ENCODE measurements at regions not wholly inside any gene's neighbourhood (a gene's known extent, or its start where the extent isn't known, plus 50 kb on each side); places are given as distances from the start of the nearest gene placed in this dataset.

DNA sequence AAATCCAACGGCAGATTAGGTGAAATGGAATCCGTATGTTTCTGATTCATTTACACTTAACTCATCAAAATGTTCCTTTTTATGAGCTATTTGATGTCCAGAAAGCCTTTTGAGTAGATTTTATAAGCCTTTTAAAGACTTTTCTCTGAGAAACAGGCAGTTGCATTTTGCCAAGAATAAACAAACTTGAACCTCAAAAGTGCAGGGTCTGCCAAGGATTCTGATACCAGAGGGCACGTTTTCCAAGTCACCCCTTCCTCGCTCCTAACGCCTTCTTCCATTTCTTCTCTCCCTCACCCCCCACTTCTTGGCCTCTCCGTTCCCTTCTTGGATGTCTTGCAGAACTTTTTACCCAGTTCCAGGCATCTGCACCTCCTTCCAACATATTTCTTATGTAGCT, 200.6 kb upstream of the TBX3 start:
- TF ChIP-seq GATA3 (IDR thresholded peaks at IDR 0.05; ENCODE audit: low read depth, low read length) (no peak), GATA2 (IDR thresholded peaks at IDR 0.05; ENCODE audit: low read depth, low read length) (no peak)

DNA sequence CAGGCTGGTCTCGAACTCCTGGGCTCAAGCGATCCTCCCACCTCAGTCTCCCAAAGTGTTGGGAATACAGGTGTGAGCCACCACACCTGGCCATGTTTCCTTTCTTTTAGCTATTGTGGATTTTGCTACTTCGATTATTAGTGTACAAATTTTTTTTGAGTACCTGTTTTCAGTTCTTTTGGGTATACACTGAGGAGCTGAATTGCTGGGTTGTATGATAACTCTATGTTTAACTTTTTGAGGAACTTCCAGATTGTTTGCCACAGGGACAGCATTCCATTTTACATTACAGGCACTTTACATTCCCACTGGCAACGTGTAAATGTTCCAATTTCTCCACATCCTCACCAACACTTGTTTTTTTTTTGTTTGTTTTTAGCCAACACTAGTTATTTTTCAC, 198.1 kb upstream of the TBX3 start:
- TF ChIP-seq GATA3 (IDR thresholded peaks at IDR 0.05; ENCODE audit: low read depth, low read length) (no peak), GATA2 (IDR thresholded peaks at IDR 0.05; ENCODE audit: low read depth, low read length) (no peak)

GRCh38 chr12:114879354-114879753, 195.4 kb upstream of the TBX3 start:
- TF ChIP-seq GATA2 (IDR thresholded peaks at IDR 0.05; ENCODE audit: low read depth, low read length) (no peak), GATA3 (IDR thresholded peaks at IDR 0.05; ENCODE audit: low read depth, low read length) (no peak)

GRCh38 chr12:114878781-114879180, 194.8 kb upstream of the TBX3 start:
- no peak for TF ChIP-seq GATA2 (IDR thresholded peaks at IDR 0.05; ENCODE audit: low read depth, low read length)
- no peak for TF ChIP-seq GATA3 (IDR thresholded peaks at IDR 0.05; ENCODE audit: low read depth, low read length)

DNA sequence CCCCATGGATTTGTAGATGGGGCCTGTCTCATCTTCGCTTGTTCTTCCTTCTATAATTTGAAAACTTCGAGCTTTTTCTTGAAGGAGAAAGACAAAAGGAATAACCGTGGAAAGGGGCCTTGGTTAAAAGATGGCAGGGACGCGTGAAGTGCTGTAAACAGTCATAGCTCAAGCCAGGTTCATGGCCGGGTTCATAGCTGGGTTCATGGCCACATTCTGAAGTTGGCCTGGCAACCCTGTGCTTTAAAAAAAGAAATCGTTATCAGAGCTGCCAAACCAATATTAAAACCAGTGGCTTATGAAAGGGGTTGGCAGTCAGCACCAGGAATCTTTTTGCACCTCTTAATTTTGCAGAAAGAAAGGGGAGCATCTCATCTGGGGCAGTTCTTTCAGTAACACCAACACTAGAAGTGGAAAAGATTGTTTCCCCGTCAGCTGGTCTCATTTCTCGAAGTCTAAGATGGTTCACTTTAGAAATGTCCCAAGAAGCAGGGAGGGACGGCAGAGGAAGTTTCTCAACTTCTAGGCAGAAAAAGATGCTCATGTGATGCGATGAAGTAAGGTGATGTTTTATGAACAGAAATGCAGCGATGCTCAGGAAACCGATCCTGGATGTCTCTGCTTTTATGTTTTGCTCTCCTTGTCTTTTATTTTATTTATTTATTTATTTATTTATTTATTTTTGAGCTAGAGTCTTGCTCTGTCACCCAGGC, 193.1 kb upstream of the TBX3 start:
- TF ChIP-seq GATA3 (IDR thresholded peaks at IDR 0.05; ENCODE audit: low read depth, low read length), result no peak
- TF ChIP-seq GATA2 (IDR thresholded peaks at IDR 0.05; ENCODE audit: low read depth, low read length), result no peak

- TF ChIP-seq GATA2 (IDR thresholded peaks at IDR 0.05; ENCODE audit: low read depth, low read length) (no peak), GATA3 (IDR thresholded peaks at IDR 0.05; ENCODE audit: low read depth, low read length) (no peak)
Observed at GRCh38 chr12:114875313-114875712, 191.3 kb upstream of the TBX3 start.

DNA sequence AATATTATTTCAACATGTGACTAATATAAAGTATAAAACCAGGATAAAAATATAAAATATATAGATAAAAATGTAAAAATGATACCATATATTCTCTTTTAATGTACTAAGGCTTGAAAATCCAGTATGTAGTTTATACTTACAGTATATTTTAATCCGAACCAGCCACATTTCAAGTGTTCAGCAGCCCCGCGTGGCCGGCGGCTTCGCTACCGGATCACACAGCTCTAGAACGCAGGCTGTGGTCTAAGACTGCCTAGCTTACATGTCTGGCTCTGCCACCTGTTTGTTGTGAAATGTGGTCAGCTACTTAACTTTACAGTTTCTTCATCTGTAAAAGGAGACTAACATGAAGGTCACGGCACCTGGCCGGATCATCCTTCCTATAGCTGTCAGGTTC, 189.7 kb upstream of the TBX3 start:
- no peak for TF ChIP-seq GATA2 (IDR thresholded peaks at IDR 0.05; ENCODE audit: low read depth, low read length)
- TF ChIP-seq GATA3 (IDR thresholded peaks at IDR 0.05; ENCODE audit: low read depth, low read length), result no peak

- TF ChIP-seq GATA2 (IDR thresholded peaks at IDR 0.05; ENCODE audit: low read depth, low read length) (no peak), GATA3 (IDR thresholded peaks at IDR 0.05; ENCODE audit: low read depth, low read length) (no peak)
Observed at GRCh38 chr12:114868995-114869834, 185.2 kb upstream of the TBX3 start.

DNA sequence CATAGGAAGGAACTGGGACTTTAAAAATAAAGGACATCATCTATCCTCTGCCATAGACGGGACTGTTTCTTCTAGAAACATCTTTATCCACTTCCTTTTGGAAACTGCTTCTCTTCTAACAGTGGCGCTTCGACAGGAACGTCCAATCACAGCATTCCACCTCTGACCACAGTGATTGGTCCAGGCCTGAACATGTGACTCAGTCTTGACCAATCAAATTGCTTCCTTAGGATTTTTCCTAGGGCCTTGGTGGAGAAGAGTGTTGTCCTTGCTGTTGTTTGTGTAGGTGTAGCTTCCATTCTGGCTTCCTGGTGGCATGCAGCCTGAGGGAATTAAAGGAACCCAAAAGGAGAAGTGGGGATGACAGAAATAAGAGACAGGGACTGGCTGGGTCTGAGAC, 182.4 kb upstream of the TBX3 start:
- TF ChIP-seq GATA3 (IDR thresholded peaks at IDR 0.05; ENCODE audit: low read depth, low read length) (no peak), GATA2 (IDR thresholded peaks at IDR 0.05; ENCODE audit: low read depth, low read length) (no peak)

GRCh38 chr12:114864837-114865551, 181.0 kb upstream of the TBX3 start:
- no peak for TF ChIP-seq GATA3 (IDR thresholded peaks at IDR 0.05; ENCODE audit: low read depth, low read length)
- no peak for TF ChIP-seq GATA2 (IDR thresholded peaks at IDR 0.05; ENCODE audit: low read depth, low read length)

DNA sequence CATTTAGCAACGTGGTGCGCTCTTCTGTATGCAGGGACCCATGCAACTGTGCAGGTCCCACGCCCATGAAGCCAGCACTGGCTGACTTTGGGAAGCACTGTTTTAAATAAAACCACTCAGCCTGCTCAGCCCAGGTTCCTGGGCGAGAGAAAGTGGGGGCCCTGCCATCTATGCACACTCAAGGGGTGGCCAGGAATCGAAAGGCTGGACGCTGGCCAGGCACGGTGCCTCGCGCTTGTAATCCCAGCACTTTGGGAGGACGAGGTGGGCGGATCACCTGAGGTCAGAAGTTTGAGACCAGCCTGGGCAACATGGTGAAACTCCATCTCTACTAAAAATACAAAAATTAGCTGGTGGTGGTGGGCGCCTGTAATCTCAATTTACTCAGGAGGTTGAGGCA, 179.9 kb upstream of the TBX3 start:
- no peak for TF ChIP-seq GATA2 (IDR thresholded peaks at IDR 0.05; ENCODE audit: low read depth, low read length)
- TF ChIP-seq GATA3 (IDR thresholded peaks at IDR 0.05; ENCODE audit: low read depth, low read length), result no peak

DNA sequence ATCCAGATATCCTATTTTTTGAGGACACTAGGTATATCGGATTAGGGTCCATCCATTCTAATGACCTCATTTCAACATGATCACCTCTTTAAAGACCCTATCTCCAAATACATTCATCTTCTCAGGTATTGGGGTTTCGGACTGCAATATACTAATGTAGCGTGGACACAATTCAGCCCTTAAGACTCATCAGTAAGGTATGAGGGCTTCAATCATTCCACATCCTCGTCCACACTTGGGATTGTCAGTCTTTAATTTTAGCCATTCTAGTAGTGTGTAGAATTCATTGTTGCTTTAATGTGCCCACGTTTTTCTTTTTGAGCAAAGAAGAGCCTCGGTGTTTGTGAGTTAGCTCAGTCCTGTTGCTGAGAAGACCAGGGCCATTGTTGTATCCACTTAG, 177.0 kb upstream of the TBX3 start:
- TF ChIP-seq GATA3 (IDR thresholded peaks at IDR 0.05; ENCODE audit: low read depth, low read length) (no peak), GATA2 (IDR thresholded peaks at IDR 0.05; ENCODE audit: low read depth, low read length) (no peak)

GRCh38 chr12:114858388-114859146, 174.6 kb upstream of the TBX3 start:
- TF ChIP-seq GATA3 (IDR thresholded peaks at IDR 0.05; ENCODE audit: low read depth, low read length) (no peak), GATA2 (IDR thresholded peaks at IDR 0.05; ENCODE audit: low read depth, low read length) (no peak)

GRCh38 chr12:114855678-114856077, 171.7 kb upstream of the TBX3 start:
- TF ChIP-seq GATA2 (IDR thresholded peaks at IDR 0.05; ENCODE audit: low read depth, low read length) (no peak), GATA3 (IDR thresholded peaks at IDR 0.05; ENCODE audit: low read depth, low read length) (no peak)
